HCT116 (cell line): ENCODE measurements at regions not wholly inside any gene's neighbourhood (a gene's known extent, or its start where the extent isn't known, plus 50 kb on each side); places are given as distances from the start of the nearest gene placed in this dataset.

ENCODE experiments used
- ATAC-seq: fragments of 200-7000 bp; cut with Tn5 transposase; 2 replicates; pipeline ENCODE4 v1.9.1; 2020; ENCODE audit warnings: mild to moderate bottlenecking, moderate library complexity
- BruUV-seq: library from RNA; stranded (reverse); fragments of 400-500 nt; replicated peaks from 2 replicates; lab custom pipeline; 2021; lab: Mats Ljungman, UMichigan
- CTCF ChIA-PET: fragments of 300-600 bp; sonication (Branson Sonifier 250); formaldehyde crosslinking; loops from one replicate; lab custom pipeline; 2021; ENCODE audit warnings: antibody characterized with exemption; lab: Charles Lee
- POLR2A ChIA-PET: fragments of 300-600, 350-600 bp; sonication (Branson Sonifier 250); formaldehyde crosslinking; loops from one replicate; lab custom pipeline; 2021; ENCODE audit warnings: antibody characterized with exemption; lab: Charles Lee
- RAD21 ChIA-PET, 2 experiments: fragments of 300-600 bp; sonication (Branson Sonifier 250); formaldehyde crosslinking; loops; one replicate each; lab custom pipeline; 2023; ENCODE audit warnings: low total read pairs in 2 of 2; ENCODE audit not compliant: uncharacterized antibody in 2 of 2, unreplicated experiment in 2 of 2, low non-redundant PET in 1 of 2; lab: Charles Lee
- DNase-seq: peaks from one replicate; pipeline ENCODE4 v3.0.0-alpha.2; 2010; ENCODE audit warnings: low read depth, low spot score
- H2AFZ ChIP-seq: fragments of 200-600 bp; shearing (Covaris generic), sonication (generic); 2 replicates; pipeline ENCODE4 v1.6.1; 2017; ENCODE audit warnings: low read depth, mixed run types, mixed read lengths, antibody characterized with exemption, low read length; ENCODE audit not compliant: poor library complexity, severe bottlenecking
- H3K27ac ChIP-seq: 2 replicates; pipeline ENCODE4 v1.5.1; 2012; ENCODE audit warnings: low read depth, low read length
- H3K27me3 ChIP-seq: fragments of 200-600 bp; sonication (generic); 2 replicates; pipeline ENCODE4 v1.6.1; 2016; ENCODE audit warnings: mixed run types, low read length, mixed read lengths; ENCODE audit not compliant: insufficient read depth
- H3K36me3 ChIP-seq, 2 experiments: fragments of 200-500 bp in 1 of 2; fragments of 200-600 bp in 1 of 2; sonication (Bioruptor generic) in 1 of 2; sonication (generic) in 1 of 2; 2 replicates each; pipeline versions ENCODE4 v1.5.1 to v1.6.1; 2014 to 2016; ENCODE audit warnings: low read length in 2 of 2, inconsistent platforms in 1 of 2, mixed read lengths in 1 of 2, mixed run types in 1 of 2; ENCODE audit not compliant: insufficient read depth in 2 of 2, control insufficient read depth in 1 of 2
- H3K4me1 ChIP-seq, 2 experiments: fragments of 200-600 bp in 1 of 2; sonication (generic) in 1 of 2; 2 replicates each; pipeline versions ENCODE4 v1.5.1 to v1.6.1; 2012 to 2017; ENCODE audit warnings: low read length in 2 of 2, inconsistent platforms in 1 of 2, mild to moderate bottlenecking in 1 of 2, mixed read lengths in 1 of 2, mixed run types in 1 of 2, moderate library complexity in 1 of 2; ENCODE audit not compliant: insufficient read depth in 2 of 2, control insufficient read depth in 1 of 2
- H3K4me2 ChIP-seq: fragments of 200-600 bp; sonication (generic); 2 replicates; pipeline ENCODE4 v1.6.1; 2017; ENCODE audit warnings: mixed run types, low read length, mixed read lengths
- H3K4me3 ChIP-seq, 2 experiments: fragments of 200-600 bp in 1 of 2; sonication (generic) in 1 of 2; replicated peaks in 1 of 2; 2 replicates each; pipeline ENCODE4 v1.5.1; 2011 to 2016; ENCODE audit warnings: low read length in 2 of 2, control low read depth in 1 of 2, low read depth in 1 of 2, mild to moderate bottlenecking in 1 of 2, mixed read lengths in 1 of 2, mixed run types in 1 of 2
- H3K79me2 ChIP-seq: fragments of 200-600 bp; sonication (generic); 2 replicates; pipeline ENCODE4 v1.6.1; 2017; ENCODE audit warnings: mild to moderate bottlenecking, mixed run types, low read length, moderate library complexity, mixed read lengths; ENCODE audit not compliant: insufficient read depth
- H3K9ac ChIP-seq: fragments of 200-600 bp; sonication (generic); 2 replicates; pipeline ENCODE4 v1.6.1; 2016; ENCODE audit warnings: low read length, mixed read lengths
- H3K9me2 ChIP-seq: fragments of 200-600 bp; sonication (generic), shearing (Covaris generic); 2 replicates; pipeline ENCODE4 v1.6.1; 2017; ENCODE audit warnings: mixed run types, mild to moderate bottlenecking, moderate library complexity; ENCODE audit not compliant: insufficient read depth
- H3K9me3 ChIP-seq, 2 experiments: fragments of 200-500 bp in 1 of 2; fragments of 200-600 bp in 1 of 2; sonication (Bioruptor generic) in 1 of 2; sonication (generic) in 1 of 2; 2 replicates each; pipeline ENCODE4 v1.6.1; 2014 to 2017; ENCODE audit warnings: low read length in 2 of 2, mixed read lengths in 2 of 2, inconsistent platforms in 1 of 2, low read depth in 1 of 2, mild to moderate bottlenecking in 1 of 2, mixed run types in 1 of 2, moderate library complexity in 1 of 2; ENCODE audit not compliant: control insufficient read depth in 1 of 2, insufficient read depth in 1 of 2
- H4K20me1 ChIP-seq: fragments of 200-600 bp; sonication (generic), shearing (Covaris generic); 2 replicates; pipeline ENCODE4 v1.6.1; 2017; ENCODE audit warnings: mixed run types, mild to moderate bottlenecking, moderate library complexity; ENCODE audit not compliant: insufficient read depth
- CBX3 ChIP-seq: IDR thresholded peaks from 2 replicates; pipeline ENCODE4 v1.6.1; 2012; ENCODE audit warnings: low read depth
- CEBPB ChIP-seq: IDR thresholded peaks from 2 replicates; pipeline ENCODE4 v1.6.1; 2012; ENCODE audit warnings: low read depth
- EGR1 ChIP-seq: IDR thresholded peaks from 2 replicates; pipeline ENCODE4 v1.6.1; 2012; ENCODE audit warnings: low read depth
- EZH2 ChIP-seq: fragments of 200-600 bp; sonication (generic); IDR thresholded peaks from 2 replicates; pipeline ENCODE4 v1.6.1; 2017; ENCODE audit warnings: antibody characterized with exemption, mixed run types
- FOSL1 ChIP-seq: IDR thresholded peaks from 2 replicates; pipeline ENCODE4 v1.6.1; 2012; ENCODE audit warnings: low read depth
- JUND ChIP-seq: IDR thresholded peaks from 2 replicates; pipeline ENCODE4 v1.6.1; 2012
- POLR2AphosphoS5 ChIP-seq: IDR thresholded peaks from 2 replicates; pipeline ENCODE4 v1.6.1; 2011; ENCODE audit warnings: mild to moderate bottlenecking, low read depth, low read length, moderate library complexity
- RAD21 ChIP-seq: IDR thresholded peaks from 2 replicates; pipeline ENCODE4 v1.6.1; 2012; ENCODE audit warnings: low read depth, mild to moderate bottlenecking
- SP1 ChIP-seq: IDR thresholded peaks from 2 replicates; pipeline ENCODE4 v1.6.1; 2012; ENCODE audit warnings: low read depth
- SRF ChIP-seq: IDR thresholded peaks from 2 replicates; pipeline ENCODE4 v1.6.1; 2012; ENCODE audit warnings: low read depth
- TCF7L2 ChIP-seq: IDR thresholded peaks from 2 replicates; pipeline ENCODE4 v1.7.0; 2011; ENCODE audit warnings: borderline replicate concordance, inconsistent platforms; ENCODE audit not compliant: insufficient read depth, insufficient read length; ENCODE audit errors: extremely low read depth
- YY1 ChIP-seq: IDR thresholded peaks from 2 replicates; pipeline ENCODE4 v1.6.1; 2011; ENCODE audit warnings: low read length, low read depth, moderate library complexity, mild to moderate bottlenecking; ENCODE audit not compliant: insufficient replicate concordance; ENCODE audit errors: extremely low read depth
- ZFX ChIP-seq: fragments of 450-650 bp; IDR thresholded peaks from 2 replicates; pipeline ENCODE4 v1.6.1; 2017
- intact Hi-C: fragments of 100-400 bp; cut with micrococcal nuclease; formaldehyde crosslinking; loops from 2 replicates; pipeline ENCODE4 v1.10.0; 2022
- TF ChIP-seq, protein P1 (sequence below), 3 experiments: fragments of 200-600 bp in 1 of 3; sonication (generic) in 1 of 3; IDR thresholded peaks in 2 of 3; conservative IDR thresholded peaks in 1 of 3; 2 replicates each; pipeline ENCODE4 v1.5.1; 2012 to 2017; ENCODE audit warnings: low read depth in 2 of 3, low read length in 2 of 3, antibody characterized with exemption in 1 of 3, borderline replicate concordance in 1 of 3, control low read depth in 1 of 3, mild to moderate bottlenecking in 1 of 3, mixed read lengths in 1 of 3, mixed run types in 1 of 3, moderate library complexity in 1 of 3; ENCODE audit not compliant: insufficient read depth in 1 of 3
- TF ChIP-seq, protein P2 (sequence below): IDR thresholded peaks from 2 replicates; pipeline ENCODE4 v1.6.1; 2012
- TF ChIP-seq, protein P3 (sequence below): IDR thresholded peaks from 2 replicates; pipeline ENCODE4 v1.6.1; 2012

DNA sequence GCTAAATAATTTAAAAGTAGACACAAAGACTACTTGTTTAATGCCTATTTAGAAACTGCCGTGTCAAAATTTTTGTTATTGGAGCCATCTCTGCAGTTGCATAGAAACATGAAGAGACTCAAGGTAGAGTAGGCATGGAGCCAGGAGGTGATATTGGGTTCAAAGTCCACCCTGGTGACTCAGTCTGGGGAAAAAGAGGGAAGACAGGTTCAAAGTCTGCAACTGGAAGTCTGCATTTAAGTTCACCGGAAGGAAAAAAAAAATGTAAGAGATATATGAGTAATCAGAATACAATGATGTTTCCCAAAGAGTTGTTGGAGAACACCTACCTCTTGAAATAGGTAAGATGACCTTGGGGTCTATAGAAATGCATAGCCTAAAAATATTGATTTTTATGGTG lies 67.4 kb upstream of the QRFPR start:
- Histone ChIP-seq H3K27me3 (no peaks in the 10 kb centered on the region), H3K4me2 (peak overlapping the region; percentile 75), H3K9ac (peak overlapping the region; percentile 34; the same call in 1 of the 2 replicates), H3K36me3 (no peaks in the 10 kb centered on the region), H3K4me3 (peak overlapping the region in 1 of 2 experiments; percentile 32; a peak in 2 of 4 replicates), H3K27ac (no peak overlapping the region), H3K9me3 (no peaks in the 10 kb centered on the region), H2AFZ (peak overlapping the region; percentile 99), H3K79me2 (no peaks in the 10 kb centered on the region), H3K4me1 (peaks cover 27 to 34% of the 10 kb centered on the region in 2 experiments), H4K20me1 (no peaks in the 10 kb centered on the region), H3K9me2 (no peaks in the 10 kb centered on the region; the same call in 1 of the 2 replicates)
- peak; percentile 91 for TF ChIP-seq JUND
- TF ChIP-seq SP1 = peak; percentile 82
- peak; percentile 23; the same call in 1 of the 2 replicates for TF ChIP-seq RAD21
- TF ChIP-seq FOSL1 = peak; percentile 94
- TF ChIP-seq, protein P1, sequence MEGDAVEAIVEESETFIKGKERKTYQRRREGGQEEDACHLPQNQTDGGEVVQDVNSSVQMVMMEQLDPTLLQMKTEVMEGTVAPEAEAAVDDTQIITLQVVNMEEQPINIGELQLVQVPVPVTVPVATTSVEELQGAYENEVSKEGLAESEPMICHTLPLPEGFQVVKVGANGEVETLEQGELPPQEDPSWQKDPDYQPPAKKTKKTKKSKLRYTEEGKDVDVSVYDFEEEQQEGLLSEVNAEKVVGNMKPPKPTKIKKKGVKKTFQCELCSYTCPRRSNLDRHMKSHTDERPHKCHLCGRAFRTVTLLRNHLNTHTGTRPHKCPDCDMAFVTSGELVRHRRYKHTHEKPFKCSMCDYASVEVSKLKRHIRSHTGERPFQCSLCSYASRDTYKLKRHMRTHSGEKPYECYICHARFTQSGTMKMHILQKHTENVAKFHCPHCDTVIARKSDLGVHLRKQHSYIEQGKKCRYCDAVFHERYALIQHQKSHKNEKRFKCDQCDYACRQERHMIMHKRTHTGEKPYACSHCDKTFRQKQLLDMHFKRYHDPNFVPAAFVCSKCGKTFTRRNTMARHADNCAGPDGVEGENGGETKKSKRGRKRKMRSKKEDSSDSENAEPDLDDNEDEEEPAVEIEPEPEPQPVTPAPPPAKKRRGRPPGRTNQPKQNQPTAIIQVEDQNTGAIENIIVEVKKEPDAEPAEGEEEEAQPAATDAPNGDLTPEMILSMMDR (IDR thresholded peaks at IDR 0.05 in 2 of 3, conservative IDR thresholded peaks at IDR 0.05 in 1 of 3; ENCODE audit: borderline replicate concordance in 1 of 3, insufficient read depth in 1 of 3, low read depth in 2 of 3, low read length in 2 of 3) = no peak
- peak; percentile 53; the same call in 1 of the 2 replicates for TF ChIP-seq POLR2AphosphoS5
- TF ChIP-seq EGR1 = no peak
- TF ChIP-seq CEBPB = peak; percentile 70
- no peak; the same call in 1 of the 2 replicates for TF ChIP-seq CBX3
- peak; percentile 94 for TF ChIP-seq TCF7L2
- TF ChIP-seq, protein P2, sequence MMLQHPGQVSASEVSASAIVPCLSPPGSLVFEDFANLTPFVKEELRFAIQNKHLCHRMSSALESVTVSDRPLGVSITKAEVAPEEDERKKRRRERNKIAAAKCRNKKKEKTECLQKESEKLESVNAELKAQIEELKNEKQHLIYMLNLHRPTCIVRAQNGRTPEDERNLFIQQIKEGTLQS = no peak; the same call in 1 of the 2 replicates
- TF ChIP-seq SRF = 0 out of 2 replicates have a peak, but pooled peaks have one; percentile 51
- TF ChIP-seq, protein P3, sequence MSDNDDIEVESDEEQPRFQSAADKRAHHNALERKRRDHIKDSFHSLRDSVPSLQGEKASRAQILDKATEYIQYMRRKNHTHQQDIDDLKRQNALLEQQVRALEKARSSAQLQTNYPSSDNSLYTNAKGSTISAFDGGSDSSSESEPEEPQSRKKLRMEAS = peak; percentile 42
- TF ChIP-seq YY1 = peak; percentile 37
- TF ChIP-seq ZFX = no peak
- no peak for TF ChIP-seq EZH2
- CTCF ChIA-PET = interaction anchor here (1.1 to 1.4 kb wide), 2 partner anchors 14 to 26 kb away, joined by 3 read pairs; no protein-coding TSS in a partner anchor
- intact Hi-C loops = no loop called here
- RAD21 ChIA-PET = no interaction called here
- no TSS peak for BruUV-seq
- POLR2A ChIA-PET = no interaction called here
- ATAC-seq (peak; percentile 84), DNase-seq (peak; percentile 92)
